ENCODE measurements at regions not wholly inside any gene's neighbourhood (a gene's known extent, or its start where the extent isn't known, plus 50 kb on each side); places are given as distances from the start of the nearest gene placed in this dataset.
"Not testable (repeated sequence)": the region's sequence is repeated elsewhere in the genome, so short reads cannot be mapped to it uniquely, and the experiment has no call there.

DNA sequence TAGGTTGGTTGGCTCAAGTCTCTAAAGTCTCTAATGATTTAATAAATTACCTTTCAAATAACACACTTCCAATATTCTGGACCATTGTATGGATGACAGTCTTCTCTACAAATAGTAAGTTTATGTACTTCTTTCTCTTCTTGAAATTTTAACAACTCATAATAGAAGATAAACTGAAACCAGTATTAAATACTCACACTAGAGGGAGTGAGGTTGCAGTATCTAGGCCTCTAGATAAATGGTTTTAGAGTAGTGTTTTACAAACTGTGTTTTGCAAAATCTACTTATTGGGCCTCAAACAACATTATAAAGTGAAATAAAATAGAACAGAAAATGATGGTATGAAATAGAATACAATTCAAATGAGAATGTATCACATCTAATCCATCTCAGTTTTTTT is 479.9 kb upstream of the BRINP3 start:
- FAIRE-seq (no peak), DNase-seq (ENCODE audit: low spot score) (no peak)

DNA sequence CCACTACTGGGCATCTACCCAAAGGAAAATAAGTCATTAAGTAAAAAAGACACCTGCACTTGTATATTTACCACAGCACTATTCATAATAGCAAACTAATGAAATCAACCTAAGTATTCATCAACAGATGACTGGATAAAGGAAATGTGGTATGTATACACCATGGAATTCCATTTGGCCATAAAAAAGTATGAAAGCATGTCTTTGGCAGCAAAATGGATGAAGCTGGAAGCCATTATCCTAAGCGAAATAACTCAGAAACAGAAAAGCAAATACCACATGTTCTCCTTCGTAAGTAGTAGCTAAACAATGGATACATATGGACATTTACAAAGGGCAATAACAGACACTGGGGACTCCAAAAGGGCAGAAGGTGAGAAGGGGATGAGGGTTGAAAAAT is 485.7 kb upstream of the BRINP3 start:
- no peak for DNase-seq (ENCODE audit: low spot score)
- no peak for FAIRE-seq

DNA sequence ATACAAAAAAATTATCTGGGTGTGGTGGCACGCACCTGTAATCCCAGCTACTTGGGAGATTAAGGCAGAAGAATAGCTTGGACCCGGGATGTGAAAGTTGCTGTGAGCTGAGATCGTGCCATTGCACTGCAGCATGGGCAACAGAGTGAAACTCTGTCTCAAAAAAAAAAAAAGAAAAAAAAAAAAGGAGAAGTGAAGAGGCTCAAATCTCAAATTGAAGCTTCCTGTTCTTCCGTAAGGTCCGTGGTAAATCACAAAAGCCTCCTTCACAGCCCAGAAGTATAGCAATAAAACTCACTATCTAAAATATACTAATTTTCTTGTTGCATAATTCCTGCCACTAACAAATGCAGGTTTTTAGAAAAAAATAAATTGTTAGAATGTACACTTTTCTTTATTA is 498.2 kb upstream of the BRINP3 start:
- FAIRE-seq = no peak
- no peak for DNase-seq (ENCODE audit: low spot score)

DNA sequence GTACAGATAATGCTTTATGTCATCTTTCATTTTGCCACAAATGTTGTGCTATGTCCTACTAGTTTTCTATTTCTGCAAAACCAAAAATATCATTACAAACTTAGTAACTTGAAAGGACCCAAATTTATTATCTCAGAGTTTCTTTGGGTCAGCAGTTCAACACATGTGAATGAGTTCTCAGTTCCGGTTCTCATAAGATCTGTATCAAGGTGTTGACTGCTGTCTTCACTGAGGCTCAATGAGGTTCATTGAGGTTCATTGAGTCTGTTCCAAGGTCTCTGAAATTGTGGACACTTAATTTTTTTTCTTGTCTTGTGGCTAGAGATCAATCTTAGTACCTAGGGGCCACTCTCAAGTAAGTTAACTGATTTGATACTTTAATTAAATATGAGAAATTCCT is 525.1 kb upstream of the BRINP3 start:
- FAIRE-seq (no peak), DNase-seq (ENCODE audit: low spot score) (no peak)

DNA sequence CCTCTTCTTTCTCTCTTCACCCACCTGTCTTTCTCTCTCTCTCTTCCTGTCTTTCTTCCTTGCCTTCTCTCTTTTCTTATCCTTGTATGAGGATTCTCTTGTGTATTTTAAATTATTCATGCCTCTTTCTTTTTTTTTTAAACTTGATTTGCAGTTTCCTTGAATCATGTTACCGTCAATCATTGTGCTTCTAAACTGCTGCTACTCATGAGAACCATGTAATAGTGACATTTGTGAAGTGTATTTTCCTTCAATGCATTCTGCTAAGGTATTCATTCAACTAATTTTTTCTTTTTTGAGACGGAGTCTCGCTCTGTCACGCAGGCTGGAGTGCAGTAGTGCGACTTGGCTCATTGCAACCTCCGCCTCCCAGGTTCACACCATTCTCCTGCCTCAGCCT is 539.1 kb upstream of the BRINP3 start:
- no peak for FAIRE-seq

DNA sequence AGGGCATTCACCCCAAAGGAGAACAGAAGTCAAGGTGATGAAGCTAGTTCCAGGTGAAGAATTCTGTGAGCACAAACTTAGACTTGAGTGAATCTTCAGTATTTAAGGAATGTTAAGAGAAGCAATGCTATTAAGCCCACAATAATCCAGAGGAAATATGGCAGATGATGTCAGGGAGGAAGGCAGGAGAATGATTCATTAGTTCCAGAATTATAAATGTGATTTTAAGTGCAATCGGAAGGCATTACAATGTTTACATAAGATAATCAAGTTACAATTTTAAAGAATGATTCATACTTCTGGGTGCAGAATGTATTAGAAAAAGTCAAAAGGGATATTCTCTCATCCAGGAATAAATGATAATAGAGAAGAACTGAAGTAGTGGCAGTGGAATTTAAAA is 545.2 kb upstream of the BRINP3 start:
- peak; percentile 83 for FAIRE-seq
- DNase-seq (ENCODE audit: low spot score) = peak; percentile 85

More for the DNA sequence above, 539.1 kb upstream of the BRINP3 start:
- DNase-seq (ENCODE audit: low spot score) = no peak

DNA sequence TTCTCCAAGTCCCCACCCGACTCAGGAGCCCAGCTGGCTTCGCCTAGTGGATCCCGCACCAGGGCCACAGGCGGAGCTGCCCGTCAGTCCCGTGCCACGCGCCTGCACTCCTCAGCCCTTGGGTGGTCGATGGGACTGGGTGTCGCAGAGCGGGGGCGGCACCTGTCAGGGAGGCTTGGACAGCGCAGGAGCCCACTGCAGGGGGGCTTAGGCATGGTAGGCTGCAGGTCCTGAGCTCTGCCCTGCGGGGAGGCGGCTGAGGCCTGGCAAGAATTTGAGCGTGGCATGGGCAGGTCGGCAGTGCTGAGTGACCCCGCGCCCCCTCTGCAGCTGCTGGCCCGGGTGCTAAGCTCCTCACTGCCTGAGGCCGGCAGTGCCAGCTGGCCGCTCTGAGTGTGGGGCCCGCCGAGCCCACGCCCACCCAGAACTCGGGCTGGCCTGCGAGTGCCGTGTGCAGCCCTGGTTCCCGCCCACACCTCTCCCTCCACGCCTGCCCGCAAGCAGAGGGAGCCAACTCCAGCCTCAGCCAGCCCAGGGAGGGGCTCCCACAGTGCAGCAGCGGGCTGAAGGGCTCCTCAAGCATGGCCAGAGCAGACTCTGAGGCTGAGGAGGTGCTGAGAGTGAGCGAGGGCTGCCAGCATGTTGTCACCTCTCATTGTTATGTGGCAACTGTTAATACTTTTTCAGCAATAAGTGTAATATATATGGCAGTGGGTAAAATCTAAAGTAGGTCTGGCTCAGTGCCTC is 548.4 kb upstream of the BRINP3 start:
- DNase-seq (ENCODE audit: low spot score) (no peak), FAIRE-seq (no peak)

DNA sequence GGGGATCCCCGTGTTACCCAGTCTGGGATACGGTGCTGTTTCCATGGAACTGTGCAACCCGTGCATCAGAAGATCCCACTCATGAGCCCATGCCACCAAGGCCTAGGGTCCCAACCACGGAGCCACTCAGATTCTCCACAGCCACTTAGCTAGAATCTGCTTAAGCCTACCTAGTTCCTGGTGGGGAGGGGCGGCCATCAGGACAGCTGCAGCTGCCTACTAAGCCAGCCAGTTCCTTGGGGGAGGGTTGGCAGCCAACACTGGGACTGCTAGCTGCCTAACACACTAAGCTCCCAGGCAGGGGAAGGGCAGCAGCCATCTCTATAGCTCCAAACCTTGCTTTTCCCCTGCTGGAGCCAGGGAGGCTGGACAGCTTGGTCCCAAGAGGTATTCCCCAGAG is 549.2 kb upstream of the BRINP3 start:
- DNase-seq (ENCODE audit: low spot score) = no peak
- FAIRE-seq = no peak

DNA sequence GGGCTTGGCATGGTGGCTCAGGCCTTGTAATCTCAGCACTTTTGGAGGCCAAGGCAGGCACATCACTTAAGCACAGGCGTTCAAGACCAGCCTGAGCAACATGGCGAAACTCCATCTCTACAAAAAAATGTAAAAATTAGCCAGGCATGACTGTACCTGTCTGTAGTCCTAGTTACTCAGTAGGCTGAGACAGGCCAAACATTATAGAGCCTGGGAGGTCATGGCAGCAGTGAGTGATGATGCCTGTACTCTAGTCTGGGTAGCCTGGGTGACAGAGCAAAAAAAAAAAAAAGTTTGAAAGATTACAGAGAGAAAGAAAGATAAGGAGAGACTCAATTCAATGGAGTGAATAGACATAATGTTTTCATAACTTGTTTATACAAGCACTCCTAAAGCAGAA is 556.5 kb upstream of the BRINP3 start:
- DNase-seq (ENCODE audit: low spot score) = peak; percentile 30
- no peak for FAIRE-seq

DNA sequence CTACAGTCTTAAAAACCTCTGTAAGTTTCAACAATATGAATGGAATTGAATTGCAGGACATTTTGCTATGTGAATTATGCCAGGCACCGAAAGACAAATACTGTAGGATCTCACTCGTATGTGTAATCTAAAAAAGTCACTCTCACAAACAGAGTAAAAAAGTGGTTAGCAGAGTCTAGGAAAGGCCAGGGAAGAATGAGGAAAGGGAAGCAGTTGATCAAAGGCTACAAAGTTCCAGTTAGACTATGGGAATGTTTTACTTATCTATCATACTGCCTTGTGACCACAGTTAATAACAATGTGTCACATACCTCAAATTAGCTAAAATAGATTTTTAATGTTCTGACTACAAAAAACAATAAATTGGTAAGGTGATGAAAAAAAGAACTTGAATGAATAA is 565.4 kb upstream of the BRINP3 start:
- FAIRE-seq = peak; percentile 12
- no peak for DNase-seq (ENCODE audit: low spot score)

DNA sequence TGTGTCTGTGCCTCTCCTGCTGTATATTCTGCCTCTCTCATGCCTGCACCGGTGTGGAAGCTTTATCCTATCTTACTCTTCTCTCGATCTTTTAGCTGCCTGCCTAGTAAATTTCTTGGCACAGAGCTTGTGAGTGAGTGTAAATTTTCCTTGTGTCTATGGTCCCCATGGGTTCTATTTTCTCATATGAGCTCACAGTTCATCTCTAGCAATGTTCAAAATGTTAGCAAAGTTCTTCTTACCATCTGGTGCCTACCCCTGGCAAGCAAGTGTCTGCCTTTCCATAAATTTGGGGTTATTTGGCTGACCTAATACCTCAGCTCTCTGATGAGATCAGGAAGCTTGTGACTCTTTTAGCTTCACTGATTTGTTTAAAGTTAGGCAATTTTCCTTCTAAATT is 572.1 kb upstream of the BRINP3 start:
- FAIRE-seq (no peak), DNase-seq (ENCODE audit: low spot score) (no peak)

DNA sequence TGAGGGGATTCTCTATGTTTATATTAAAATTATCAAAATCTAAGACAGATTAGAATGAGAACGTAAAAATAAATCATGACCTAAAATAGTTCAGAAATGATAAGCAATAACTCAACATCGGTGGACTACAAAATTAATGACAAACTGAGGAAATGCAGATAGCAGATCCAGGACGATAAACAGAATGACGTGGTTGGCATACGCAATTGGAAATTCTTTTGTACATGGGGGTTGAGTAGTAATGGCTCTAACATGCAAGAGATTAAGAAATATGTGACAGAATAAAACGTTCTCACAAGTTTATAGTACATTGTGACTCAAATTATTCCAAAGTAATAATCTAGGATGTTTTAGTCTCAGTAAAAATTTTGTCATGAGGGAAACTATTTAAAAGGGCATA is 575.2 kb upstream of the BRINP3 start:
- DNase-seq (ENCODE audit: low spot score) (no peak), FAIRE-seq (no peak)

DNA sequence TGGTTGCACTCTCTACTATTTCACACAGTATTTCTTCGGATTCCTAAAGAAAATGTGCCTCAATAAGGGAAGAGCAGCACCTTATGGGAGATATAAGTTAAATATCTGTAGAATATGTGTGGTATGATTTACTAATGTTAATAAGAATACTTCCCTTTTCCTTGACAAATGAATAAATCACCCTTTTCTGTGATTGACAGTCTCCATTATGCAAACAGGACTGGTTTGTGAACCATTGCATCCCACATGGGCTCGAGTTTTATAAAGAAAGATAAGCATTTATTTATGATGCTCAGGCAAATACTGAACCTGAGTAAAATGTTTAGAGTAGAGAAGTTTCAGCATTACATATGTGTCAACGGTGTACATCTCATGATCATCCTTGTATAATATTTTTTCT is 587.7 kb upstream of the BRINP3 start:
- FAIRE-seq = no peak
- no peak for DNase-seq (ENCODE audit: low spot score)

DNA sequence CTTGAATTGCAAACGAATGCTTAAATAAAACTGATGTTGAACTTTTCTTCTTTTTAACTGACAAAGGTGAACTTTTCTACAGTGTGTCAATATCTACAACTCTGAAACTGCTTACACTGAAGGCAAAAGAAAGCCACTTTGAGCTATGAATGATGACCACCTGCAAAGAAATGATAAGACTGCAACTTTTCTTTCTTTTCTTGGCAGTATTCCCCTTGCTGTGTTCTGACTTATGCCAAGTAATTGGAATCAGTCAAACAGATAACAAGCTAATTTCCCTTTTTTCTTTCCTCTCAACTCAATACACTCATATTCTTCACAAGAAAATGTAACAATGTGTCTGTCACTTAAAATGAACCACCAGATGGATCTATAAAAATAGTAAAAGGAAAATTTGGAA is 588.1 kb upstream of the BRINP3 start:
- FAIRE-seq (no peak), DNase-seq (ENCODE audit: low spot score) (no peak)

DNA sequence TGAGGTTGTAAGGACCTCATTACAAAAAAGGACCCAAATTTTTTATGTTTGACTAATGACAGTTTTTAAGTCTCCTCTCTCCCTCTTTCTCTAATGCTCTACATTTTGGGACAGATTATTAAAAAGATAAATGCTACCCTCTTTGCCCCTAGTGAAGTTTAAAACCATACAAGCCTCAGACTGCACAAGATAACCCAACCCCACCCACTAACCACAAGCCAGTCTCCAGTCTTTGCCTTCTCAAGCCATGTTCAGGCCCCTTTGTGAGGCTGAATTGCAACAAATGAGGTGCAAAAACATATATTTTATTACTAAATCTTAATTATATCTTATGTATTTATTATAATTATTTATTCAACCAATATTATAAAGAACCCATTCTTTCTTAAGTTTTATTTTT is 597.2 kb upstream of the BRINP3 start:
- FAIRE-seq (no peak), DNase-seq (ENCODE audit: low spot score) (no peak)

DNA sequence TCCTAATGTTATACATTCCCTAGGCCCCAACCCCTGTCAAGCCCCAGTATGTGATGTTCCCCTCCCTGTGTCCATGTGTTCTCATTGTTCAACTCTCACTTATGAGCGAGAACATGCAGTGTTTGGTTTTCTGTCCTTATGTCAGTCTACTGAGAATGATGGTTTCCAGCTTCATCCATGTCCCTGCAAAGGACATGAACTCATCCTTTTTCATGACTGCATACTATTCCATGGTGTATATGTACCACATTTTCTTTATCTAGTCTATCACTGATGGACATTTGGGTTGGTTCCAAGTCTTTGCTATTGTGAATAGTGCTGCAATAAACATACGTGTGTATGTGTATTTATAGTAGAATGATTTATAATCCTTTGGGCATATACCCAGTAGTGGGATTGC is 605.4 kb upstream of the BRINP3 start:
- FAIRE-seq; DNase-seq (ENCODE audit: low spot score): not testable (repeated sequence)

DNA sequence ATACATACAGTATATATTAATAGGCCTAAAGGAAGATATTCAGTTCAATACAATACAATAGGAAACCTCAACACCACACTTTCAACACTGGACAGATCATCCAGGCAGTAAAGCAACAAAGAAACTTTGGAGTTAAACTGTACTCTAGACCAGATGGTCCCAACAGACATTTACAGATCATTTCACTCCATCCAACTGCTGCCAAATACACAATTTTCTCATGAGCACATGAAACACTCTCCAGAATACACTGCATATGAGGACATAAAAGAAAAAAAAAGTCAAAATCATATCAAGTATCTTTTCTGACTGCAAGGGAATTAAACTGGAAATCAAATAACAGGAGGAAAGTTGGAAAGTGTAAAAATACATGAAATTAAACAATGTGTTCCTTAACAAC is 607.5 kb upstream of the BRINP3 start:
- DNase-seq (ENCODE audit: low spot score) (no peak), FAIRE-seq (no peak)

DNA sequence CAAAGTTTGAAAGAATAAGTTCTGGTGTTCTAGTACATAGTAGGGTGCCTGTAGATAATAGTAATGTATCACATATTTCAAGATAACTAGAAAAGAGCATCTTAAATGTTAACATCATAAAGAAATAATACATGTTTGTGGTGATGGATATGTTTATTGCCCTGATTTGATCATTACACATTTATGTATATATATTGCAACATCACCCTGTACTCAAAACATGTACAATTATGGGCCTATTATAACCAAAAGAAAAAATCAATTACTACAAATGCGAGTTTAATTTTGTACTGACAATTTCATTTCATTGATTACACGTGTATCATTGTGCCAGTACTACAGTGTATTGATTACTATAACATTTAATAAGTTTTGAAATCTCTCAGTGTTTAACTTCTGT is 609.2 kb upstream of the BRINP3 start:
- FAIRE-seq (no peak), DNase-seq (ENCODE audit: low spot score) (no peak)

DNA sequence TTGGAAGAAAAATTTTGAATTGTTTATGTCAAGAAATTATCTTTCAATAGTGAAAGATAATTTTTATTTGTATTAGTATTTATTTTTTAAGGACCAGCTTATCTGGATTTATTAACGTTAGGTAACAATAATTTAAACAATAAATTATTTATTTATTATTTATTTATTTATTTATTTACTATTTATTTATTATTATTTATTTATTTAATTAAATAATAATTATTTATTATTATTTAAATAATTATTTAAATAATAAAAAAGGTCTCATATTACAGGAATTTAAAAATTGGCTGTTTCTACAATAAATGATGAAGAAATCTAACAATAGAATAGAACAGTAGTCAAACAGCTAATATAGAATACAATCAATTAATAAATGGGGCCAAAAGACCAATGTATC is 618.7 kb upstream of the BRINP3 start:
- FAIRE-seq (peak; percentile 92), DNase-seq (ENCODE audit: low spot score) (no peak)

DNA sequence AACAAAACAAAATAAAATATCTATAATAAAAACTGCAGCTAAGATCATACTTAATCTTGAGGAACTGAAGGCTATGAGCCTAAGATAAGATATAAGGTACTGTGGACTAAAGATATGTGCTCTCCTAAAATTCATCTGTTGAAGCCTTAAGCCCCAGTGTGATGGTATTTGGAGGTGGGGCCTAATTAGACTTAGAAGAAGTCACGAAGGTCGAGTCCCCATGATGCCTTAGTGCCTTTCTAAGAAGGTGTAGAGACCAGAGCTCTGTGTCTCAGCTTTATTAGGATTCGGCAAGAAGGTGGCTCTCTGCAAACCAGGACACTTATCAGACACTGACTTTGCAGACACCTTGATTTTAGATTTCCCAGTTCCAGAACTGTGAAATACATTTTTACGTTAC is 622.0 kb upstream of the BRINP3 start:
- DNase-seq (ENCODE audit: low spot score) (no peak), FAIRE-seq (no peak)

DNA sequence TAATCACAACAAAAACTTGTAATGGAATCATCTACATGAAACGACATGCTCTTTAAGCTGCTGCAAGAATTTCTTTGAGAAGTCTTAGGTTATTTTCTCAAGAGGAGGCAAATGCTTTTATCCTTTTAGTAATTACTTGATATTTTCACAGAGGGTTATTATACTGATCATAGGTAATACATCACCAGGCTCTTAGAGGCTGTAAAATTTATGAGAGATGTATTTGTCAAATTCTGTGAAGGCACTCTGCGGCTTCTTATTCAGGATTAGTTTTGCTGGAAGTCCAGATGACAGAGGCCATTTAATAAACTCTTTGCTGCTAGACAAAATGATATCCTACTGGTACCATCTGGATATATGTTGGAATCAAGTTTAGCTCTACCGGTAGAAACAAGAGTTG is 624.3 kb upstream of the BRINP3 start:
- FAIRE-seq (no peak), DNase-seq (ENCODE audit: low spot score) (no peak)

DNA sequence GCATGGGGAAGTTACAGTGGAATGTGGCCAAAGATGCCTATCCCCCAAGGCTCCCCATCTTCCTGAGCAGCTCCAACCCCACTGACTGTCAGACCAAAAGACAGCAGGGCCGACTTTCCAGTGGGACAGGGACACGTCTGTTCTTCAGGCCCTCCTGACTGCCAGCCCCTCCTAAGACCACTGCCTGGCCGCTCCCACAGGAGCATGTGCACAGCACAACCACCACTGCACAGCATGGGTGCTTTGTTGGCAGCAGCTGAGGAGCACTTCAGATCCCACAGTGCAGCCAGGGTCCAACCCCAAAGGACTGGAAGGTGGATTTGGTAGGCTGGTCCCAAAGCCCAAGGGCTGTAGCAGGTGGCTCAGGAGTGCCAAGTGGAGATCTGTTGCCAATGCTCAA is 648.3 kb upstream of the BRINP3 start:
- no peak for FAIRE-seq
- no peak for DNase-seq (ENCODE audit: low spot score)

DNA sequence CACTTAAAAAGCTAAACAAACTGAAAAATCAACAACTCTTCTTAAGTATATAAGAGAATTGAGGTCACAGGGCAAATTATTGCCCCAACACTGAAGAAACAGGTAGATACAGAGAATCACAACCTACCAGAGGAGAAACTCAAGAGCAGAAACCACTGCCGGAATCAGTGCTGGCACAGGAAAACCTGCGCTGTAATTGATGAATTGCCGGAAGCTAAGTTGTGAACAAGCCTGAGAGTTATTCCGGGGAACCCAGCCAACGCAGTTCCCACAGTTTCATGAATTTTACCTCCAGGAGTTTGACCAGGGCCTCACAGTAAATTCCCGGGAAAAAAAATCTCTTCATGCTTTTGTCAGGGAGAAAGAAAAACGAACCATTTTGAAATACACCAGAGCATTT is 657.1 kb upstream of the BRINP3 start:
- no peak for FAIRE-seq
- DNase-seq (ENCODE audit: low spot score) = no peak

DNA sequence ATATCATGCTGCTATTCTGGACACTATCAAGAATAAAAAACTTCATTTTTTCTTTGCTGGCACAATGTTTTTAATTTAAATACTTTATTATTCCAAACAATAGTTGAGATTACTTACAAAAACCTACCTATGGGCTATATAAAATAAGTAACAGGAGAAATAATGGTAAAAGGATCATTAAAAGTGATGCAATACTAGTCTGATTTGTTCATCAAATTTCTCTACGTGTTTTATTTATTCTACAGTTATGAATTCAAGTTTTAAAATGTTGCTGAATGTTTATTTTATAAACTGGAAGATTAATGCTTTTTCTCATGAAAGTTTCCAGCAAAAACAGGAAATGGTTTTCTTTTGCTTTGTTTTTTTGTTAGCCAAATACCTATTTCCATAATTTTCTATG is 662.4 kb upstream of the BRINP3 start:
- DNase-seq (ENCODE audit: low spot score) (no peak), FAIRE-seq (no peak)
